Neural cell (in vitro differentiated cells): ENCODE measurements at regions not wholly inside any gene's neighbourhood (a gene's known extent, or its start where the extent isn't known, plus 50 kb on each side); places are given as distances from the start of the nearest gene placed in this dataset.

Experiments
- H2AFZ ChIP-seq: fragments of 200-600, 300-800 bp; sonication (generic), shearing (Covaris generic); 2 replicates; pipeline ENCODE4 v1.6.0; 2014; ENCODE audit warnings: low read depth, mild to moderate bottlenecking, antibody characterized with exemption, low read length, moderate library complexity
- H3F3A ChIP-seq: fragments of 200-600 bp; shearing (Covaris generic); 2 replicates; pipeline ENCODE4 v1.6.1; 2016; ENCODE audit warnings: mild to moderate bottlenecking, moderate library complexity, mixed read lengths, antibody characterized with exemption, low read length; ENCODE audit not compliant: insufficient read depth, poor library complexity, severe bottlenecking
- H3K27ac ChIP-seq: fragments of 200-600, 300-800 bp; sonication (generic), shearing (Covaris generic); 2 replicates; pipeline ENCODE4 v1.5.1; 2014; ENCODE audit warnings: mild to moderate bottlenecking, low read length, moderate library complexity
- H3K27me3 ChIP-seq: fragments of 300-800, 200-600 bp; sonication (generic), shearing (Covaris generic); 2 replicates; pipeline ENCODE4 v1.6.0; 2014; ENCODE audit warnings: mild to moderate bottlenecking, low read depth, low read length, moderate library complexity; ENCODE audit not compliant: insufficient read depth
- H3K36me3 ChIP-seq: fragments of 300-800, 200-600 bp; sonication (generic), shearing (Covaris generic); 2 replicates; pipeline ENCODE4 v1.5.1; 2014; ENCODE audit warnings: mild to moderate bottlenecking, antibody characterized with exemption, low read length, moderate library complexity; ENCODE audit not compliant: insufficient read depth
- H3K4me2 ChIP-seq: fragments of 300-800, 200-600 bp; sonication (generic), shearing (Covaris generic); 2 replicates; pipeline ENCODE4 v1.6.0; 2014; ENCODE audit warnings: mild to moderate bottlenecking, low read length
- H3K4me3 ChIP-seq: fragments of 300-800, 200-600 bp; sonication (generic), shearing (Covaris generic); 2 replicates; pipeline ENCODE4 v1.5.1; 2014; ENCODE audit warnings: mild to moderate bottlenecking, low read length, moderate library complexity
- H3K79me2 ChIP-seq: fragments of 200-600 bp; shearing (Covaris generic); replicated peaks from 2 replicates; pipeline ENCODE4 v1.6.0; 2014; ENCODE audit warnings: mild to moderate bottlenecking, low read length, moderate library complexity; ENCODE audit not compliant: insufficient read depth
- H3K9ac ChIP-seq: fragments of 300-800, 200-600 bp; sonication (generic), shearing (Covaris generic); 2 replicates; pipeline ENCODE4 v1.6.1; 2016; ENCODE audit warnings: mild to moderate bottlenecking, low read length, mixed read lengths
- H3K9me2 ChIP-seq: fragments of 200-600 bp; shearing (Covaris generic); 2 replicates; pipeline ENCODE4 v1.6.1; 2016; ENCODE audit warnings: mild to moderate bottlenecking, low read length, mixed read lengths; ENCODE audit not compliant: insufficient read depth
- H3K9me3 ChIP-seq: fragments of 200-600, 300-800 bp; sonication (generic), shearing (Covaris generic); 2 replicates; pipeline ENCODE4 v1.6.1; 2016; ENCODE audit warnings: mild to moderate bottlenecking, mixed run types, low read length, moderate library complexity, mixed read lengths
- H4K20me1 ChIP-seq: fragments of 200-600 bp; shearing (Covaris generic); 2 replicates; pipeline ENCODE4 v1.6.1; 2016; ENCODE audit warnings: mild to moderate bottlenecking, mixed run types; ENCODE audit not compliant: insufficient read depth
- EP300 ChIP-seq: fragments of 450-650 bp; conservative IDR thresholded peaks from 2 replicates; pipeline ENCODE4 v1.6.1; 2014; ENCODE audit warnings: antibody characterized with exemption, mild to moderate bottlenecking, moderate library complexity; ENCODE audit not compliant: poor library complexity, severe bottlenecking
- EZH2 ChIP-seq: fragments of 200-600, 300-800 bp; shearing (Covaris generic), sonication (generic); IDR thresholded peaks from 2 replicates; pipeline ENCODE4 v1.6.1; 2014; ENCODE audit warnings: antibody characterized with exemption, low read length, borderline replicate concordance, mild to moderate bottlenecking; ENCODE audit not compliant: insufficient read depth, poor library complexity, severe bottlenecking
- MXI1 ChIP-seq: fragments of 450-650 bp; conservative IDR thresholded peaks from 2 replicates; pipeline ENCODE4 v1.6.1; 2014; ENCODE audit warnings: antibody characterized with exemption, mild to moderate bottlenecking; ENCODE audit not compliant: poor library complexity, severe bottlenecking
- POLR2AphosphoS5 ChIP-seq: IDR thresholded peaks from 2 replicates; pipeline ENCODE4 v1.6.1; 2012
- REST ChIP-seq: IDR thresholded peaks from 2 replicates; pipeline ENCODE4 v1.6.1; 2012; ENCODE audit warnings: borderline replicate concordance
- SMC3 ChIP-seq: fragments of 450-650 bp; conservative IDR thresholded peaks from 2 replicates; pipeline ENCODE4 v1.6.1; 2014; ENCODE audit warnings: antibody characterized with exemption, mild to moderate bottlenecking, moderate library complexity; ENCODE audit not compliant: poor library complexity
- TAF1 ChIP-seq: IDR thresholded peaks from 2 replicates; pipeline ENCODE4 v1.6.1; 2012; ENCODE audit warnings: low read depth
- TF ChIP-seq, protein P1 (sequence below): fragments of 450-650 bp; IDR thresholded peaks from 2 replicates; pipeline ENCODE4 v1.5.1; 2014; ENCODE audit warnings: antibody characterized with exemption, mild to moderate bottlenecking, moderate library complexity; ENCODE audit not compliant: poor library complexity, severe bottlenecking

GRCh38 chr18:42289526-42289925 lies 334.5 kb downstream of the PIK3C3 start:
- Histone ChIP-seq H3K9me2 (no peaks in the 10 kb centered on the region), H3K9ac (no peak overlapping the region), H2AFZ (no peak overlapping the region), H4K20me1 (no peaks in the 10 kb centered on the region), H3K4me3 (no peak overlapping the region), H3K79me2 (no peaks in the 10 kb centered on the region), H3K27me3 (no peaks in the 10 kb centered on the region), H3K27ac (peak overlapping the region; percentile 32), H3K9me3 (no peaks in the 10 kb centered on the region), H3F3A (no peaks in the 10 kb centered on the region), H3K36me3 (no peaks in the 10 kb centered on the region), H3K4me2 (no peak overlapping the region)
- TF ChIP-seq MXI1, result no peak
- TF ChIP-seq, protein P1, sequence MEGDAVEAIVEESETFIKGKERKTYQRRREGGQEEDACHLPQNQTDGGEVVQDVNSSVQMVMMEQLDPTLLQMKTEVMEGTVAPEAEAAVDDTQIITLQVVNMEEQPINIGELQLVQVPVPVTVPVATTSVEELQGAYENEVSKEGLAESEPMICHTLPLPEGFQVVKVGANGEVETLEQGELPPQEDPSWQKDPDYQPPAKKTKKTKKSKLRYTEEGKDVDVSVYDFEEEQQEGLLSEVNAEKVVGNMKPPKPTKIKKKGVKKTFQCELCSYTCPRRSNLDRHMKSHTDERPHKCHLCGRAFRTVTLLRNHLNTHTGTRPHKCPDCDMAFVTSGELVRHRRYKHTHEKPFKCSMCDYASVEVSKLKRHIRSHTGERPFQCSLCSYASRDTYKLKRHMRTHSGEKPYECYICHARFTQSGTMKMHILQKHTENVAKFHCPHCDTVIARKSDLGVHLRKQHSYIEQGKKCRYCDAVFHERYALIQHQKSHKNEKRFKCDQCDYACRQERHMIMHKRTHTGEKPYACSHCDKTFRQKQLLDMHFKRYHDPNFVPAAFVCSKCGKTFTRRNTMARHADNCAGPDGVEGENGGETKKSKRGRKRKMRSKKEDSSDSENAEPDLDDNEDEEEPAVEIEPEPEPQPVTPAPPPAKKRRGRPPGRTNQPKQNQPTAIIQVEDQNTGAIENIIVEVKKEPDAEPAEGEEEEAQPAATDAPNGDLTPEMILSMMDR, result no peak
- no peak for TF ChIP-seq SMC3
- no peak for TF ChIP-seq EZH2
- TF ChIP-seq POLR2AphosphoS5, result no peak
- no peak for TF ChIP-seq REST
- TF ChIP-seq EP300, result no peak

- no peaks in the 10 kb centered on the region for H3K9me2 ChIP-seq
- peak overlapping the region; percentile 32 for H3K27ac ChIP-seq
- no peaks in the 10 kb centered on the region for H3F3A ChIP-seq
- H3K9ac ChIP-seq, result no peak overlapping the region
- no peaks in the 10 kb centered on the region for H3K79me2 ChIP-seq
- no peaks in the 10 kb centered on the region for H4K20me1 ChIP-seq
- H3K4me2 ChIP-seq, result no peak overlapping the region
- no peaks in the 10 kb centered on the region for H3K9me3 ChIP-seq
- no peaks in the 10 kb centered on the region for H3K27me3 ChIP-seq
- H3K36me3 ChIP-seq, result no peaks in the 10 kb centered on the region
- TF ChIP-seq TAF1, result no peak
- TF ChIP-seq MXI1, result no peak
- TF ChIP-seq REST, result peak; percentile 29
- TF ChIP-seq POLR2AphosphoS5, result peak; percentile 42
- peak; percentile 68 for TF ChIP-seq EP300
- H3K4me3 ChIP-seq, result no peak overlapping the region
- no peak overlapping the region for H2AFZ ChIP-seq
Observed at GRCh38 chr18:42290318-42291307, 335.6 kb downstream of the PIK3C3 start.
